GM19324 (cell line): ENCODE measurements at regions not wholly inside any gene's neighbourhood (a gene's known extent, or its start where the extent isn't known, plus 50 kb on each side); places are given as distances from the start of the nearest gene placed in this dataset.

Experiments used
- ATAC-seq: cut with Tn5 transposase; IDR thresholded peaks from one replicate; pipeline ENCODE4 v1.9.1; 2021; ENCODE audit warnings: mild to moderate bottlenecking, moderate library complexity; ENCODE audit not compliant: unreplicated experiment, low FRiP score

- ATAC-seq: no peak
Observed at GRCh38 chr3:74676-75243, 121.8 kb upstream of the CHL1 start.

GRCh38 chr3:75260-75659, 121.3 kb upstream of the CHL1 start:
- no peak for ATAC-seq

DNA sequence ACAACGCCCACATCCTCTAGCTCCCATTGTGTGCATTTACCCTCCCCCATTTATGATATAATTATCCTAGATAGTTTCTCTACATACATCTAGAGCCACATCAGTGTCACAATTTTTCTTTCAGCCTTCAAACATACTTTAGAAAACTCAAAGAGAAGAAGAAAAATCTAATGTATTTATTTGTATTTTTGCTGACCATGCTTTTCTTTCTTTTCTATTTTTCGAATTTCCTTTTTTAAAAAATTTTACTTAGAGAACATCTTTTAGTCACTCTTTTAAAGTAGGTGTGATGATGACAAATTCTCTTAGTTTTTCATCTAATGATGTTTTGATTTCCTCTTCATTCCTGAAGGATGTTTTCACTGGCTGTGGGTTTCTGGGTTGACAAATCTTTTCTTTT, 117.0 kb upstream of the CHL1 start:
- ATAC-seq: no peak

DNA sequence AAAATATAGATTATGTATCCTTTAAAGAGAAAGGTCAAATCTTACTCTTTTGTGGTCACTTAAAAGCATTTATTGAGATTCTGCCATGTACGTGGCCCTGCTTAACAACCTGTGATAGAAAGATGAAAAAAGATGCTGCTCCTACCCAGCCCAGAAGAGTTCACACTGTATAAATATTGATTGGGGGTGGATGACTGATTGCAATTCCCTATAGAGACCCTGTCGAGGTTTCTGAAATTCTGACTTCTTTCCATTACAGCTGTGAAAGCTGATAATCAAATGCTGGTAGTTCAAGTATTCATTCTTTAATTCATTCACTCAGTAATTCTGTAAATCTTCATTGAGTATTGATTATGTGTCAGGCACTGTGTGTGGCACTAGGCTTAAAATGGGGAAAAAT, 114.1 kb upstream of the CHL1 start:
- no peak for ATAC-seq

DNA sequence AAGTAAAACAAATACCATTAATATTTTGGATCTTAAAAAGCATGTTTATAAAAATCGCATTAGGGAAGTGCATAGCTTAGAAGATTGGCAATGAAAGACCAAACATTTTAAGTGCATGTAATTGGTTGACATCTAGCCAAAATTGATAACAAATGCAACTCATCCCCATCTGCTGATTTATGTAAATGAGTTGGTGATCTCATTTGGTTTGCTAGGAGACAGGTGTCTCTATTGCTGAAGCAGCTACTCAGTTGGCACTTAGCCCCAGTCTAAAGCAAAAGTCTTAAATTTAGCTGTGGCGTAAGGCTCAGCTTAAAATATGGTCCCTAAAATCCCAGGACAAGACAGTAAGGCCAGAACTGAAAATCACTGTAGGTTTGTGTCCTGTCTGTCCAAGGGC, 113.5 kb upstream of the CHL1 start:
- no peak for ATAC-seq

- no peak for ATAC-seq
Observed at GRCh38 chr3:85180-85579, 111.4 kb upstream of the CHL1 start.

- no peak for ATAC-seq
Observed at GRCh38 chr3:88267-88666, 108.3 kb upstream of the CHL1 start.

GRCh38 chr3:93746-94145, 102.8 kb upstream of the CHL1 start:
- no peak for ATAC-seq

- ATAC-seq: no peak
Observed at GRCh38 chr3:96259-96658, 100.3 kb upstream of the CHL1 start.

DNA sequence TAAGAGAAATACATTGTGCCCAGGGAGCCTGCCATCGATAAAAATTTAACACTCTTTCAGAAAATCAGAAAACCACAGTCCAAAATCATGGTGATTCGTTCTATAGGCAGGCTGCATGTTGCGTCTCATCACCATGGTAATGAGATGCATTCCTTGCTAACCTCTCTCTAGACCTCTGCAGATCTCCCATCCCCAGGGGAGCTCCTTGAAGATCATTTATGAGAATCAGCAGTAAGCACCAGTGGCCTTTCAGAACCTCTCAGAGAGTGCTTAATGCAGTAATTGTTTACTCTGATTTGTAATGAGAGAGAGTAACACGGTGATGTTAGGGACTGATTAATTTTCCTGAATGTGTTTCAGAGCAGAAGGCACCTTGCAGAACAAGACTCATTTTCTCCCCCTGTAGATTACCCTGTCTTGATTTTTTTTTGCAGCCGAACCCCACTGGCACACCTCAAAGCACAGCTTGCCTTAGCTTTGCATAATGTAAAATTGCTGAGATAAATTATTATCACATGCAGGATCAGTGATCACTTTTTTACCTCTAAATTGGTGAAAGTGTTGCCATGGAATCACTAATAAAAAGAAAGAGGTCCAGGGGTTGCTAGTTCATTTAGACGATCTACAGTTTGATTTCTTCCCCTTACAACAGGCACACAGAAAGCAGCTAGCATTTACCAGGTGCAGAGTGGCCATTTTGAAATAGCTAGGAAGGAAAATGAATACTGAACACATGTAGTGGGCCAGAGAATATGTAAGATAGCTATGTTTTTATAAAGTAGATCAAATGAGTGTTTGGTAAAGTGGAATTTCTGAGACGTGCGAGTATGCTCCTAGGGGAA, 98.9 kb upstream of the CHL1 start:
- ATAC-seq: no peak

GRCh38 chr3:98259-98654, 98.3 kb upstream of the CHL1 start:
- ATAC-seq: no peak

DNA sequence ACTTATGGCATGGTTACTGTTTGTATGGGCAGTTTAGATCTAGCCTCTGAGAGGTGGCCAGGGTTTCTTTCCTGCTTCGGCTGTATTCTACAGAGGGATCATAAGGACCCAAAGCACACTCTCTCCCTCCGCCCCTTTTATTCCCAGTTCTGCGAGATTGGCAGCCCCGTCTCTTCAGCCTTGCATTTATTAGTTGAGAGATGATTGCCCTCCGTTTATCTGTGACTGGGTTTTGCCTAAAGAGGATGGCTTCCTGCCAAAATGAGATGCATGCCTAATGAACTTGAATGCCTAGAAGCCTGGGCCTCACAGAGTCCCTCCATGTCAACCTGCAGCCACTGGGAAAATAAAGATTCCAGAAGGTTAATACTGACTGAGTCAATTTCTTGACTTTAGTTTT, 97.1 kb upstream of the CHL1 start:
- no peak for ATAC-seq

GRCh38 chr3:102484-102883, 94.1 kb upstream of the CHL1 start:
- no peak for ATAC-seq

DNA sequence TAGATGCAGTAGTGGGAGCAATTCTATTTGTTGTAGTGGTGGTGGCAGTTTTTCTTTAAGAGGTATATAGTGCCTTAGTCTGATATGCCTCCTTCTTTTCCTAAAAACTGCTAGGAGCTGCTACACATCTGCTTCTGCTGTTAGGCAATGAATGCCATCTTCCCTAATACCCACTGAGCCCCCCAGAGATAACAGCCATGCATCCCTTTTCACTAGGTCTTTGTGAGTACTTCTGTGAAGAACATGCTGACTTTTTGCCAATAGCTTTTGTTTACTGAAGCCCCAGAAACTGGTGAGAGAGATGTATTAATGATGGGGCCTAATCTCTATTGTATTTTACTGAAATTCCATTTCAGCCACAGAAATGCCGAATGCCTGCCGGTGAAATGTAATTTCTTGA, 92.6 kb upstream of the CHL1 start:
- no peak for ATAC-seq

GRCh38 chr3:105585-105984, 91.0 kb upstream of the CHL1 start:
- ATAC-seq: no peak

GRCh38 chr3:106619-107018, 89.9 kb upstream of the CHL1 start:
- no peak for ATAC-seq

GRCh38 chr3:111143-112069, 85.2 kb upstream of the CHL1 start:
- peak; percentile 81 for ATAC-seq

DNA sequence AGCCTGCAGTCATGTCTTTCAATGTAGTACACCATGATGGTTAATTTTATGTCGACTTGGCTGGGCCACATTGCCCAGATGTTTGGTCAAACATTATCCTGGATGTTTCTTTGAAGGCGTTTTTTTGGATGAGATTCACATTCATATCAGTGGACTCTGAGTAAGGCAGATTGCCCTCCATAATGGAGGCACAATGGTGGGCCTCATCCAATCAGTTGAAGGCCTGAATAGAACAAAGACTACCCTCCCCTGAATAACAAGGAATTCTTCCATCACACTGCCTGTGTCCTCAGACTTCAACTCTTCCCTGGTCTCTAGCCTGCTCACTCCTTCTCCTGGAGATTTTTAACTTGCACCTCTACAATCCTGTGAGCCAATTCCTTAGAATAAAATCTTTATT, 83.8 kb upstream of the CHL1 start:
- ATAC-seq: no peak

DNA sequence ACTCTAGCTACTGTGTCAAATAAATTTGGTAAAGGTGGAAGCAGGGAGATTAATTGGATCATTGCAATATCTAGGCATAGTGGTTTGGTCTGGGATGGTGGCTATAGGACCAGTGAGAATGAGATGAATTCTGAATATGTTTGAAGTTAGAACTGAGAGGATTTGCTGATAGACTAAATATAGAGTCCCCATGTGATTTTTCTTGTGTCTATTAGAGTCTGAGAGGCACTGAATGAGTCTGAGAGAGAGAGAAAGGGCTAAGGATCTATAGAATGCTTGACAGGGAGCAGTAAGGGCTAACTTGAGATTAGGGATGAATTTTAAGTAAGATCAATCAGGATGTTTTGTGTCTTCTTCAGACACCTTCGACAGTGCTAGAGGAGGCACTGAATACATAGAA, 77.9 kb upstream of the CHL1 start:
- ATAC-seq: no peak

- no peak for ATAC-seq
Observed at GRCh38 chr3:123341-123740, 73.2 kb upstream of the CHL1 start.

DNA sequence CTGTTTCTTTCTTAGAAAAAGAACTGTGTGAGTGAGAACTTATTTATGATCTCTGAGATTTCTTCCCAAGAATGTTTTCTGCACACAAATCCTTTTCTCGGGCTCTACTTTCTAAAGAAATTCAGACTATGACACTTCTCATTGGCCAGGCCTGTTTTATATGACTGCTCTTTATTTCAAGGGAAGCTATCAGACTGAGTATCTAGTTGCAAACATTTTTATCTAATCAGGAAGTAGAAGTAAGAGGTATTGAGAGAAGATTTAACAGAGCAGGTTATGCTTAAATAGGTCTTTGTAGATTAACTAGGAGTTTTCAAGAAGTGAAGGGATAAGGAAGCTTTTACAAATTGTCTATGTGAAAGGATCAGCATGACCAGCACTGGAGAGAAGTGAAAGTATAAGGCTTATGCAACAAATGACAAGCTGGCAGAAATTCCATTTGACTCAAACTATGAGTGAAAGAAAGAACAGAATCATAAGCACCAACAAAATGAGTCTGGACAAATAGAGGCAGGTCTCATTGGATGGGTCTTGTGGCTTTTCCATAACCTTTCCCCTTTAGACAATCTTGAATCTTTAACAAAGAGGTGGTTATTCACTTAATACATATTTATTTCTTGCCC, 71.9 kb upstream of the CHL1 start:
- no peak for ATAC-seq
